Motor neuron (in vitro differentiated cells): ENCODE measurements at regions not wholly inside any gene's neighbourhood (a gene's known extent, or its start where the extent isn't known, plus 50 kb on each side); places are given as distances from the start of the nearest gene placed in this dataset.
"Not testable (repeated sequence)": the region's sequence is repeated elsewhere in the genome, so short reads cannot be mapped to it uniquely, and the experiment has no call there.

ENCODE experiments used
- ATAC-seq, 8 experiments: fragments of 200-7000 bp; cut with Tn5 transposase; replicated peaks in 6 of 8; 2 replicates each; pipeline ENCODE4 v1.8.0; 2021; ENCODE audit warnings: mild to moderate bottlenecking in 8 of 8, moderate library complexity in 8 of 8
- H3K27ac ChIP-seq, 2 donors: fragments of 250-450 bp; sonication (Bioruptor Pico); 2 replicates each; pipeline ENCODE4 v1.9.0; 2021; ENCODE audit warnings: antibody characterized with exemption in 2 of 2, mild to moderate bottlenecking in 2 of 2, moderate library complexity in 1 of 2
- H3K4me1 ChIP-seq, 2 donors: fragments of 250-450 bp; sonication (Bioruptor Pico); replicated peaks in 1 of 2; 2 replicates each; pipeline ENCODE4 v1.6.1; 2021; ENCODE audit warnings: antibody characterized with exemption in 2 of 2, mild to moderate bottlenecking in 2 of 2, moderate library complexity in 1 of 2
- H3K4me3 ChIP-seq, 5 donors: fragments of 250-450 bp; sonication (Bioruptor Pico); 2 replicates each; pipeline ENCODE4 v1.9.0; 2021; ENCODE audit warnings: antibody characterized with exemption in 5 of 5, mild to moderate bottlenecking in 5 of 5, moderate library complexity in 4 of 5
- WGBS, 10 experiments: fragments of 450-650 bp; shearing (Covaris generic); methylation state at CpG; one replicate each; pipeline ENCODE4 v1.0.0; 2022; 5-methylcytosine and 5-hydroxymethylcytosine counted together
- in situ Hi-C, 9 experiments: fragments of 400-800 bp; cut with MboI; loops; one replicate each; pipeline ENCODE4 v1.15.0; 2021; ENCODE audit warnings: low sequenced_read_pairs in 9 of 9, low pct_unique_long_range_greater_than_20kb in 2 of 9; ENCODE audit not compliant: unreplicated experiment in 9 of 9

DNA sequence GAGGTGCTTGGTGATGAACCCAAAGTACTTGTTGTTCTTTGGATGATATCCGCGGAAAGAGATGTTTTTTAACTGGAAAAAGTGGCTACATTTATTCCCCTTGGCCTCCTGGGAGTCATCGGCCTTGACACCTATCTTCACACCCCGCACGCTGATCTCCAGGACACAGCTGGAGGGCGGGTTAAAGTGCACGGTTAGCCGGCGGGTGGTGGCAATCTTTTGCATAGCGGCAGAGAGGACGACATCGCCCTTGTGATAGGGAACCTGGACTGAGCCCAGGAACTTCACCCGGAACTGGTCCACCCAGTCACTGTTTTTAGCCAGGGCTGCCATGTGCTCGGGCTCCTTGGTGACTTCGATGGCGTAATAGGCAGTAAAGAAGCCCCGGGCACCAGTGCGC is 110.5 kb upstream of the PLEKHM1 start:
- H3K27ac ChIP-seq, H3K4me1 ChIP-seq, ATAC-seq, in situ Hi-C loops, H3K4me3 ChIP-seq: not testable (repeated sequence)
- no CpG with 5 or more reads among the region's 18 CpGs for WGBS, 10 experiments

DNA sequence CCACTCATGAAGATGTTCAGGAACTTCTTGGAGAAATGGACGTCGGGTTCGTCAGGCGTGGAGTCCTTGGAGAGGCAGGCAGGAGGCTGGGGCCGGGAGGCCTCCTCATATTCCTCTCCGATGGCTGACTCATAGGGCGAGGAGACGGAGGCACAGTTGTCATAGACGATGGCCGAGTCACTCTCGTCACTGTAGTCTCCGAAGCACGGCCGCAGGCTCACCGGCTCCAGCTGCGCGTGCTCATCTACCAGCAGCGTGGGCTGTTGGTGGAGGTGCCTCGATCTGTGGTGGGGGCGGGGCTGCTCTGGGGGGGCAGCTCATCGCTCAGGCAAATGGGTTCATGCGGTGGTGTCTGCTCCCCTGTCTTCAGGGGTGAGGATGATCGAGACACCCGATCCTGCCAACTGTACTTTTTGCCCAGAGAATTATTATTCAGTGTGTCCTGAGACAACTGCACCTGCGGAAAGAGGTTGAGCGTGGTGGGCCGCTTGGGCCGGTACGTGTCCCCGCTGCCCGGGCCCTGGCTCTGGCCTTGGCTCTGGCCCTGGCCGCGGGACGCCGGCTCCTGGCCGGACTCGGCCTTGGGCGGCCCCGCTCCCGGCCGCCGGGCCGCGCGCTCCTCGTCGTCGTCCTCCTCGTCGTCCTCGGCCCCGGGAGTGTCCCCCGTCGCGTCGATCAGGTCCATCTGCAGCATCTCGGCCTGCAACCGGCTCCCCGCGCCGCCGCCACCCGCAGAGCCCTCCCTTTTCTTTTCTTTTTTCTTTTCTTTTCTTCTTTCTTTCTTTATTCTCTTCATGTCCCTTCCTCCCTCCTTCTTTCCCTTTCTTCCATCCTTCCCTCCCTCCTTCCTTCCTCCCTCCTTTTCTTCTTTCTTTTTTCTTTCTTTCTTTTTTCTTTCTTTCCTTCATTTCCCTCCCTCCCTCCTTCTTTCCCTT is 111.4 kb upstream of the PLEKHM1 start:
- H3K4me1 ChIP-seq, H3K4me3 ChIP-seq, in situ Hi-C loops, H3K27ac ChIP-seq: not testable (repeated sequence)
- ATAC-seq, result peak; percentile 39 to 67 (median 59)
- no CpG with 5 or more reads among the region's 63 CpGs for WGBS, 10 experiments

DNA sequence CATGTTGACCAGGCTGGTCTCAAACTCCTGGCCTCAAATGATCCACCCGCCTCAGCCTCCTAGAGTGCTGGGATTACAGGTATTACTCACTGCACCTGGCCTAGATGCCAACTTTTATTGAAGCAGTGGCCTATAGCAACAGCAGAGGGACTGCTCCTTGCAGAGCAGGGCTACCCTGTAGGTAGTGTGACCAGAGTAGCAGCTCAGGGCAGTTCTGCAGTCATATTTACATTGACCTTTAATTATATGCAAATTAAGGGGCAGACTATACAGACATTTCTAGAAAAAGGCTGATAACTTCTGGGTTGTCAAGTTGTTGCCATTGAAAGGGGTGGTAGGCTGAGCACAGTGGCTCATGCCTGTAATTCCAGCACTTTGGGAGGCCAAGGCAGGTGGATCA is 115.2 kb upstream of the PLEKHM1 start:
- ATAC-seq, in situ Hi-C loops: not testable (repeated sequence)
- WGBS, 10 experiments, result no CpG with 5 or more reads among the region's 1 CpG

DNA sequence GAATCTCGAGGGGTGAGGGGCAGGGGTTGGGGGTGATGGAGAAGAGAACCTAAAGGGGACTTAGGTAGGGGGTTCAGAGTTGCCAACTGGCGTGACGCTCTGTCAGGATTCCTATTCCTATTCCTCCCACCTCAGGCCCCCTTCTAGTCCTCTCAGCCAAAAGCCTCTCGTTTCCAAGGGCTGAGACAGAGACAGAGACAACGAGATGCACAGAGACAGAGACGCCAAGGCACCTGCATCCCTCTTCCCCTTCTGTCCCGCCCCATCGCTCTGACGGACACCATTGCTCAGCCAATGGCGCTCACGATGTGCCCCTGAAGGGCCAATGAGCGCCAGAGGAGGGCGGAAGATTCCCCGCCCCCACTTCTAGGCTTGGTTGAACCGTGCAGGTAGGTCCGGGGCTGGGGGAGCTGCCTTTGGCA is 129.5 kb upstream of the PLEKHM1 start:
- no CpG with 5 or more reads among the region's 16 CpGs for WGBS, 10 experiments
- H3K27ac ChIP-seq, in situ Hi-C loops, H3K4me1 ChIP-seq: not testable (repeated sequence)
- peak overlapping the region; percentile 24 to 100 (median 73) for H3K4me3 ChIP-seq
- peak; percentile 83 to 100 (median 99) for ATAC-seq

More for the DNA sequence above, 115.2 kb upstream of the PLEKHM1 start:
- H3K27ac ChIP-seq, H3K4me1 ChIP-seq, H3K4me3 ChIP-seq: not testable (repeated sequence)

DNA sequence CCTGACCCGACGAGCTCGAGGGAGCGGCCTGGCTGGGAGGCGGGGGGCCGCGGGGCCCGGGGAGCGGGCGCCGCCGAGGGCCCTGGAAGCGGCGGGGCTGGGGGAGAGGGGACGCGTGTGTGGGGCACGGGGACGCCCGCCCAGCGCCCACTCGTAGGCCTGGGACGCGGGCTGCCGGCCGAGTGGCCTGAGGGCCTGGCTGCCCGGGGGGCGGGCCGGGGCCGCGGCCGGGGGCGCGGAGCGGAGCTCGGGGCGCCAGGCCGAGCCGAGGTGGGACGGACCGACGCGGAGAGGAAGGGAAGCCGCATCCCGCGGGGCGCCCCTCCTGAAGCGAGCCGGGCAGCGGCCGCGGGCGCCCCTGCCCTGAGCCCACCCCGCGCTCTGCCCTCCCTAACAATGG is 129.9 kb upstream of the PLEKHM1 start:
- H3K27ac ChIP-seq, H3K4me1 ChIP-seq, in situ Hi-C loops: not testable (repeated sequence)
- WGBS, 10 experiments, result no CpG with 5 or more reads among the region's 54 CpGs
- H3K4me3 ChIP-seq, result peak overlapping the region; percentile 56 to 100 (median 93)
- peak; percentile 69 to 97 (median 80) for ATAC-seq

DNA sequence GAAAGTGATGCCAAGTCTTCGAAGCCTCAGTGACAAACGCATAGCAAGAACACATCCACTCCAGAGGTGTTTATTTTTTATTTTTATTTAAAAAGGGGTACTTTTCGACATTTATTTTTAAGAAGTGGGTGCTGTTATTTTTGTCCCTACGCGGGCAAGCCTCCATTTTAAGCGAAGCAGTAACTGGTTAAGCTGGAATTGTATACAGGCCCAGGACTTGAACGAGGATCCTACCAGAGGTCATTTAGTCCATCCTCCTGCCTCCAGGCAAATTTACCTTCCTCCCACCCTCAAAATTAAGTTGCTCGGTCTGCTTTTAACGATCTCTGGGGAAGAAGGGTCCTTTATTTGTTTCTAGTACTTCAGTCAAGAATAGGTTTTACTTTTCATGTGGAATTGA is 130.6 kb upstream of the PLEKHM1 start:
- H3K4me1 ChIP-seq, H3K27ac ChIP-seq, H3K4me3 ChIP-seq, in situ Hi-C loops: not testable (repeated sequence)
- ATAC-seq, result peak in 1 of 8 experiments; percentile 53
- no CpG with 5 or more reads among the region's 9 CpGs for WGBS, 10 experiments

DNA sequence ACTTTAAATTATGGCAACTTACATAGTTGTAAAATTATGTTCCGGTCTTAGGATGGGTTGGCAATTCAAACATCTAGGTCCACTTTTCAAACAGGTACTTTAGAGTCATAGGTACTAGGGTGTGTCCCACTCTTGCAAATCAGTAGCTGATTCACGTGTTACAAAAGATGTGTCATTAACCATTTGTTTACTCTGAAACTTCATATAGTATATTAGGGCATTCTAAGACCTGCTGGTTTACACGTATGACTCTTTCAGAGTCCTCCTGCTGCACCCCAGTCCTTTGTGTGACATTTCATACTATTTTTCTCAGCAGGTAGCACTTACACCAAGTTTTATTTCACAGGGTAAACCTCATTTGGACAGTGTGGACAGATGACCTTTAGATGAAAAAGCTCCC is 131.8 kb upstream of the PLEKHM1 start:
- in situ Hi-C loops, H3K4me1 ChIP-seq, H3K4me3 ChIP-seq, ATAC-seq, H3K27ac ChIP-seq: not testable (repeated sequence)
- no CpG with 5 or more reads among the region's 3 CpGs for WGBS, 10 experiments

DNA sequence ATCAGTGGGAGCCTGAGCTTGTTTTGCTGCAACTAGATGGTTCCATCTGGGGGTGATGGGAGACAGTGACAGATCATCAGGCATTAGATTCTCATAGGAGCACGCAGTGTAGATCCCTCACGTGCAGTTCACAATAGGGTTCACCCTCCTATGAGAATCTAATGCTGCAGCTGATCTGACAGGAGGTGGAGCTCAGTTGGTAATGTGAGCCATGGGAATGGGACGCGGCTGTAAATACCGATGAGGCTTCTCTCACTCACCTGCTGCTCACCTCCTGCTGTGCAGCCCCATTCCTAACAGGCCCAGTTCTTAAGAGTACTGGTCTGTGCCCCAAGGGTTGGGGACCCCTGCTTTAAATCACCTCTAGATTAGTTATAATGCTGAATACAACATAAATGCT is 137.5 kb upstream of the PLEKHM1 start:
- in situ Hi-C loops, result loop anchor here in 4 of 9 experiments (25.0 kb wide), 2 partner anchors 209 to 234 kb away; partner anchors contain the start of gene SPPL2C (in 3 of the 4)
- no peak overlapping the region for H3K4me3 ChIP-seq
- H3K27ac ChIP-seq, result no peak overlapping the region
- WGBS, 10 experiments, result 40 to 100% (median 88%) methylated on average over 1 to 3 of the region's 5 CpGs; no CpG with 5 or more reads in 4 of the 10 experiments
- no peaks in the 10 kb centered on the region for H3K4me1 ChIP-seq
- ATAC-seq, result no peak

DNA sequence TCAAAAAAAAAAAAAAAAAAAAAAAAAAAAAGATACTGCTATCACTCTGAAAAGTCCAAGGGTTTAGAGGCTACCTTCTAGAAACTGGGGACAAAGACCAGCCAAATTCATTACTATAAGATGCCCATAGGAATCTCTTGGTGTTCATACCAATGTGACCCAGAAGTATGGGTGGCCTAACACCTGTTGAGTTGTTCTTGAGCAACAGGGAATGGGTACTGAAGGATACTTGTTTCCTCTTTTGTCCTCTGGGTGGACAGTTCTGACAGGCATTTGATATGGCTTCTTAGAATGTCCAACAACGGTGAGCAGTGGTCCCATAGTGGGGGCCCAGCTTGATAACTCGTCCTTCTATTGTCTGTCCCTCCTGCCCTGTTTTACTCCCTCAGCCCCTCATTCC is 141.4 kb upstream of the PLEKHM1 start:
- no peak for ATAC-seq
- Histone ChIP-seq H3K4me1 (no peaks in the 10 kb centered on the region), H3K27ac (no peak overlapping the region), H3K4me3 (no peak overlapping the region)
- in situ Hi-C loops, result loop anchor here in 4 of 9 experiments (25.0 kb wide), 2 partner anchors 205 to 230 kb away; partner anchors contain the start of gene SPPL2C (in 3 of the 4)
- WGBS, 10 experiments, result 89 to 100% (median 100%) methylated on average over 1 to 2 of the region's 2 CpGs; no CpG with 5 or more reads in 4 of the 10 experiments

DNA sequence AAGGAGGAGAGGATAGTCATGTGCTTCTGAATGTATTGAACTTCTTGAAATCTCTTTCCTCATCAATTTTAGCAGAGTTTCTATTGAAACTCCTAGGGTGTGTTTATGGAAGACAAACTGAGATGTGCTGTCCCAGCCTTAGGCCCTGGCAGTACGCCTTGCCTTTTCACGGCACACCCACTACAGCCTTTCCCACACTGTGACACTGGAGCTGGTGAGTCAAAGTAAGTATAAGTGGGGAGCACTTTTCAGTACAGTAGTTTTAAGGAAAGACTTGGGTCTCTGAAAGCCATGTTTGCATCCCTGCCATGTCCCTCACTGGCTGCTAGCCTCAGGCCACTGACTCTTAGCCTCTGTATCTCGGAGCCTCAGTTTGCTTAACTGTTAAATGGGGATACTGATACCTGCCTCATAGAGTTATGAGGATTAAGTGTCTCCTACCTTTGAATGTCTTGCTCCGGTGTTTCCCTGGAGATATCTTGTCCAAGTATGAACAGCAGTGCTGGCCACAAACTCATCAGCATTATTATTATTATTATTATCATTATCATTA is 144.7 kb upstream of the CRHR1 start:
- 25 to 100% (median 81%) methylated on average over 1 to 4 of the region's 4 CpGs; no CpG with 5 or more reads in 3 of the 10 experiments for WGBS, 10 experiments
- in situ Hi-C loops, result loop anchor here in 4 of 9 experiments (25.0 kb wide), 2 partner anchors 198 to 223 kb away; partner anchors contain the start of gene SPPL2C (in 3 of the 4)
- peak in 2 of 8 experiments; percentile 89 to 97 for ATAC-seq

DNA sequence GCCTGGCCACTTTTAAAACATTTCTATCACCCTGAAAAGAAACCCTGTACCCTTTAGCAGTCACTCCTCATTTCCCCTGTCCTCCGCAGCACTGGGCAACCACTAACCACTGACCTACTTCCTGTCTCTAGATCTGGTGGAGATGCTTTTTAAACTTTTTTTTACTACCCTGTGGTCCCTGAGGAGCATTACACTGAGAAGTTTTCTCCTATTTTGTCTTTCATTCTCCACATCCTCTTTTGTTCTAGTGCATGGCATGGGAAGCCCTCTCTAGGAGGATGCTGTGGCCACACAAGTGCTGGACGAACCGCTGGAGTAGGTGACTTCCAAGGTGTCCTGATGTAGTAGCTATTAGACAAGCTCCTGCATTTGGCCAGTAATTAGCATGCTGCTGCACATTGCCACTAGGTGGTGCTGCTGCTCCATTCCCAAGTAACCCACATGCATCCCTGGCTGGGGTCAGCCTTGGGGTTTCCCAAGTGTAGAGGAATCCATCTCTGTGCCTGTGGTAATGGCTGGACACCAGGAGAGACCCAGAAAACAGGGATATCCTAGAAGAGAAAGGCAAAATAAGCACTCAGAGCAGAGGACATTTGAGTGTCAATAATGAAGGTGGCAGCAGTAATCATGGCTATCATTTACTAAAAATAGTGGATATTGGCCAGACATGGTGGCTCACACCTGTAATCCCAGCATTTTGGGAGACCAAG is 143.8 kb upstream of the CRHR1 start:
- ATAC-seq, result peak; percentile 72 to 96 (median 86)
- in situ Hi-C loops, result loop anchor here in 7 of 9 experiments (5.0 to 25.0 kb wide), 5 partner anchors 187 to 222 kb away; partner anchors contain the start of gene SPPL2C (in 3 of the 7)
- H3K4me1 ChIP-seq, result no peaks in the 10 kb centered on the region
- no peak overlapping the region for H3K27ac ChIP-seq
- 0 to 29% (median 14%) methylated on average over 2 to 3 of the region's 3 CpGs; no CpG with 5 or more reads in 4 of the 10 experiments for WGBS, 10 experiments
- H3K4me3 ChIP-seq, result no peak overlapping the region

More for the DNA sequence above, 144.7 kb upstream of the CRHR1 start:
- Histone ChIP-seq H3K27ac (no peak overlapping the region), H3K4me3 (no peak overlapping the region), H3K4me1 (no peaks in the 10 kb centered on the region)

DNA sequence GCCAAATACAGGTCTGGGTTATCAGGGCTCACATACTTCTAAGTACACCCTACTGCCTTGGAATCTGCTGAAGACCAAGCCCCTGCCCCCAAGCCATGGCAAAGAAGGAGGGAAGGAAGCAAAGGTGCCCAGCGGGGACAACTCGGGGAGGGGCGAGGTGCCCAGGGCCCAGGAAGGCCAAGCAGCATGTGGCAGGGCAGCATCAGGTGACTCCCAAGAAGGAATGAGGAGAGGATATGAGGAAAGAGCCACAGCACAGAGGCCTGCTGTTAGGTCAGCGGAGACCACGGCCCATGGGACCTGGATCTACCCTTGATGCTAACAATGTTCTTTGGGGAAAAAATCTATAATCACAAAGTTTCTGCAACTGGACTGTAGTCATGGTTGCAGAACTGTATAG is 142.6 kb upstream of the CRHR1 start:
- H3K4me1 ChIP-seq, result no peaks in the 10 kb centered on the region
- no peak overlapping the region for H3K4me3 ChIP-seq
- in situ Hi-C loops, result loop anchor here in 7 of 9 experiments (5.0 to 25.0 kb wide), 5 partner anchors 186 to 221 kb away; partner anchors contain the start of gene SPPL2C (in 3 of the 7)
- no peak overlapping the region for H3K27ac ChIP-seq
- ATAC-seq, result no peak
- 39 to 93% (median 80%) methylated on average over 1 to 5 of the region's 5 CpGs; no CpG with 5 or more reads in 4 of the 10 experiments for WGBS, 10 experiments
